CD4-positive, alpha-beta T cell treated with Interleukin-4 for 4 hours (primary cell): ENCODE measurements at regions not wholly inside any gene's neighbourhood (a gene's known extent, or its start where the extent isn't known, plus 50 kb on each side); places are given as distances from the start of the nearest gene placed in this dataset.
A peak's percentile ranks its signal among the peaks of the same experiment; 100 is the strongest.
"Not testable (repeated sequence)": the region's sequence is repeated elsewhere in the genome, so short reads cannot be mapped to it uniquely, and the experiment has no call there.

Experiments
- DNase-seq: peaks from one replicate; pipeline ENCODE4 v3.0.0-alpha.2; 2020

DNA sequence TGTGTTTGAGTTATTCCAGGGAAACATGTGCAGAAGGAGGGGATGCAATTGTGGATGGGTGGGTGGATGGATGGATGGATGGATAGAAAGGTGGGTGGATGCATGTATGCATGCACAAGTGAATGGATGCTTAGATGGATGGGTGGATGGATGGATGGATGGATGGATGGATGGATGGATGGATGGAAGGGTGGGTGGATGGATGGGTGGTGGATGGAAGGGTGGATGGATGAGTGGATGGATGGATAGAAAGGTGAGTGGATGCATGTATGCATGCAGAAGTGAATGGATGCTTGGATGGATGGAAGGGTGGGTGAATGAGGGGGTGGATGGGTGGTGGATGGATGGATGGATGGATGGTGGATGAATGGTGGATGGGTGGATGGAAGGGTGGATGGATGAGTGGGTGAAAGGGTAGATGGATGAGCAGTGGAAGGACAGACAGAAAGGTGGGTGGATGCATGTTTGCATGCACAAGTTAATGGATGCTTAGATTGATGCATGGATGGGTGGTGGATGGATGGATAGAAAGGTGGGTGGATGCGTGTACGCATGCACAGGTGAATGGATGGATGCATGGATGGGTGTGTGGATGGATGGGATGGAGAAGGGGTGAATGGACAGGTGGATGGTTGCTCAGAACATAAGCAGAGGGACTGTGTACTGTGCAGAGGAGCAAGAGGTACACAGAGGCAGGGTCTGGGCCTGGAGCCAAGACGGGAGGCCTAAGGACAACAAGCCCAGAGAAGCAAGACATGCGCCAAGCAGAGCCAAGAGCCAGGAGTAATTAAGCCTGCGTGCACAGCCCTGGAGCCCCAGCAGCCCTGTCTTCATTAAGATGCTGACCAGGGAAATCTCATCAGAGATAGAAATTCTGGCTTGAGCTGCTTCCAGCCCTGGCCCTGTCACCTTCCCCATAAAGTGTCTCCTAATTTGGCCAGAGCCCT is 84.6 kb upstream of the PPP1R26 start:
- DNase-seq = no peak

DNA sequence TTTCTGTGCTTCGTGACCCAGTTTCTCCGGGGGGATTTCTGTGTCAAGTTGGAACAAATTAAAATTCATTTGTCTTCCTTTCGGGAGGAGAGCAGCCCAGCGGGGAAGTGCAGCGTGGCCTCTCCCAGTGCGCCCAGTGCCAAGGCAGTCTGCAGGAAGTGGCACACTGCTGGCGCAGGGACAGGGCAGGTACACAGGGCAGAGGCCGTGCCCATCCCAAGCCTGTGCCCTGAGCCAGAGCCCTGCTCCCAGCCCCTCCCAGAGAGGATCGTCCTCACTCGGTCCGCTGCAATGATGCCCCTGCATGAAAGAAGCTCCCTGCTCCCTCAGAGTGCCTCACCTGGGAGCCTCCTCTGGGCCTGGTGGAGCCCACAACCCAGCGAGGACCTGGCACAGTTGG is 82.4 kb upstream of the PPP1R26 start:
- no peak for DNase-seq

DNA sequence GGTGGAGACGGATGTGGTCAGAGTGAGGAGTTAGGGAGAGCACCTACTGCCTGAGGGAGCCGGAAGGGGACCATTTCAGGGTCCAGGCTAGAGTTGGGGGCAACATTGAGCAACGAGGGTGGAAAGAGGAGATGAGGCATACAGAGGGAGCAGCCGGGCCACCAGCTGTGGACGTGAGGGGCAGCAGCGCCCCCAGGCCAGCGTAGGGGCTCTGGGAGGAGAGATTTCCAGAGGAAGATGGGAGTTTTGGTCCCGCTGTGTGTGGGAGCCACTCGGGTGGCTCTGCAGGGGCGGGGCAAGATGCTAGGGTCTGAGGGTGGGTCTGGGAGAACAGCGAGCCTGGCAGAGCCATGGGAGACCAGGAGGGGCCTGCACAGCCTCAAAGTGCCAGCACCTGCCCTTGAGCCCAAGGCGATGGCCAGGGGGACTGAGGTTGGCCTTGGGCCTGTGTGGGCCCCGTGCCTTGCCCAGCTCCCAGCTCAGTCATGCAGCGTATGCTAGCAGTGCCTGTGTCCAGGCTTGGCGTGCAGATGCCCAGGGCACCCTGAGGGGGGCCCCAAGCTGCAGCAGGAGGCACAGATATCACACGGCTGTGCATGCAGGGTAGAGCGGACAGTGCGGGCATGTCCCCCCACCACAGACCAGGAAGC is 80.5 kb upstream of the PPP1R26 start:
- DNase-seq = no peak

GRCh38 chr9:135400496-135400895 is 79.1 kb upstream of the PPP1R26 start:
- no peak for DNase-seq

GRCh38 chr9:135401218-135401617 is 78.4 kb upstream of the PPP1R26 start:
- no peak for DNase-seq

- no peak for DNase-seq
These were observed 77.4 kb upstream of the PPP1R26 start for GRCh38 chr9:135402048-135402738.

DNA sequence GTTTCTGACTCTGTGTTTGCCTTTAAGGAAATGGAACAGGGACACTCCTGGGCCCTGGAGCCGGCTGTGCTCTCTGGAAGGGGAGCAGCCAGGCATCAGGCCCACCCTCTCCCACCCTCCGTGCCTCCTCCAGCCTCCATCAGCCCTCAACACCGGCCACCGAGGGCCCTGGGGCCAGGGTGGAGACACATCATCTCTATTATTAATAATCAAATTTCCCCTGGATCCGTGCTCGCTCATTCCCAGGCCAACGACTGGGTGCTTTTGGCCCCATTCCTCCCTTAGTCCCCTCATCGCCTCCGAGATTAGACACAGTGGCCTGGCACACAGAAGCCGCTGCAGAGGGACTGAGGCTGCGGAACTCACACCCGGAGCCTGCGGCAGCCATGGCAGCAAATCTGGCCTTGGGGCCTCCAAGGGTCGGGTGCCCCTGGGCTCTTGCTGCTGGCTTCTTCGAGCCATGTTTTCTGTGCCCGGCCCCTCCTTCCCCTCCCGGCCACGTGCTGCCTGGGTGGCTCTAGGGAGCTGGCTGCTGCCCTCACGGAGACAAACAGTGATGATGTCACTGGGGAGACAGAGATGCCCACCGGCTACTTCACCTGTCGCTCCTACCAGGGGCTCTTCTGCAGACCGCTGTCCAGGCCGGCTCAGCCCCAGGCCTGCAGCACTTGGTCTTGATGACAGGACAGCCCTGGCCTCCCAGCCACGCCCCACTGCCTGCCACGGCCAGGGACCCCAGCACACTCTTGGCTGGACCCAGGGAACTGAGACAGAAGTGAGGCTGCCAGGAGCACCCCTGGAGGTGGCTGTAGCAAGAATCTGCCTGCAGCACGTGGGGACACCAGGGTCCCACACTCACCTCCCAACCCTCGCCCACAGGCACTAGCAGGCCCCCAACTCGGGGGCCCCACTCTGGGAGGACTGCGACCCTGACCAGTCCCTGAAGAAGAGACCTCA is 76.6 kb upstream of the PPP1R26 start:
- DNase-seq = no peak

GRCh38 chr9:135403733-135404450 is 75.7 kb upstream of the PPP1R26 start:
- no peak for DNase-seq

- no peak for DNase-seq
These were observed 75.0 kb upstream of the PPP1R26 start for GRCh38 chr9:135404451-135405144.

DNA sequence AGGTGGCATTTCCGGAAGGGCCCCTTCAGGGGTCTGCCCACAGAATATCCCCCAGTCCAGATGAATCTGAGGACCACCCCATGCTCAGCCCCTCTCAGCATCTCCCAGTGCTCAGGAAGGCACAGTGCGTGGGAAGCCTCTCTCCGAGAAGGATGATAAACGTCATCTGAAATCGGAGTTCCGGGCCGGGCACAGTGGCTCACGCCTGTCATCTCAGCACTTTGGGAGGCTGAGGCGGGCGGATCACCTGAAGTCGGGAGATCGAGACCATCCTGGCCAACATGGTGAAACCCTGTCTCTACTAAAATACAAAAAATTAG is 74.5 kb upstream of the PPP1R26 start:
- DNase-seq = not testable (repeated sequence)

GRCh38 chr9:135408476-135409254 is 70.9 kb upstream of the PPP1R26 start:
- no peak for DNase-seq

DNA sequence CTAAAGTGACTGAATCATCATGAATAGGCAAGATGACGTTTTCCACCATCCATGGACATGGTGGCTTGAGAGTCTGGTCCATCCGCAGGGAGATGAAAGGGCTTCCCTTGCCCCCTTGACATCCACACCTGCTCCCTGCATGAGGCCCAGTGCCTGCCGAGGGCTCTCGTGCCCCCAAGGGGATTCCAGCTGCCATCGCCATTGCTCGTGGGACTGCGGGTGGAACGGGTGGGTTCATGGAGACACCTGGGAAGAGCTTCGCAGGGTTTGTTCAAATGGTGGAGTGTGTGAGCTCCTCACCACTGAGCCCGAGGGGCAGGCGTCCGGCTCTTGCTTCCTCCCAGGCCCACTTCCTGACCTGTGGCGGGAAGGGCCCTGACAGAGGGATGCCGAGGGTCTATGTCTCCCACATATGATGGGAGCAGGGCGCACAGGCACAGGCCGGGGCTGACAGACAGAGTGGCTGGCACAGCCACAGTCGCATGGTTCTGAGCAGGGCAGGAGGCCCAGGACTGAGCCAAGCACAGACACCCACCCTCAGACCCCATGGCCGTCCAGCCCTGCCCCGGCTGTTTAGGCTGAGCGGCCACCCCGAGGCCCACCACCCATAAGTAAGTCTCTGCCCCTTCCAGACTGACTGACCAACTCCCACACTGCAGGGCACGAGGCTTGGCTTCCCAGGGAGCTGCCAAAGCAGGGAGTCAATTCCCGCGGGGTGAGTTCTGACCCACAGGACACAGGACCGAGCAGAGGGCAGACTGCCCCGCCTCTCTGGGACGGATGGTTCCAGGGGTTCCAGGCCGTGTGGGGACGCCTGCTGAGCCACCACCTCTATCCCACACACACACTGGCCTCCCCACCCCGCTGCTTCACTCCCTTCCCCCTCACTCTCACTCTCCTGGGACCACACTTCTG is 70.0 kb upstream of the PPP1R26 start:
- no peak for DNase-seq

DNA sequence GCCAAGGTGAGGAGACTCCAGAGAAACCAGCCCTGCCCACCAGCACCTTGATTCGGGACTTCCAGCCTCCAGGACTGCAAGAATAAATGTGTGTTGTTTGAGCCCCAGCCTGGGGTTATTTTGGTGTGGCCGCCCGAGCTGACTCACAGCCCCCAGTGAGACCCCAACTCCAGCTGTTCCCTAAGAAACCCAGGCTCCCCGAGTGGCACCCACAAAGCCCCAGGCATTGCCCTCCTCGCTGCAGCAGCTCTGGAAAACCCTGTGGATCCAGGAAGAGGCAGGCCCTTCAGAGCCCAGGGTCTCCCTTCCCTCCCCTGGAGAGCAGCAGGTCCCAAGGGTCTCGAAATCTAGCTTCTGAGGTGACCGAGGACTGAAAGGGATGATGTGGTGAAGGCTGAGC is 69.2 kb upstream of the PPP1R26 start:
- no peak for DNase-seq

GRCh38 chr9:135410831-135411473 is 68.6 kb upstream of the PPP1R26 start:
- DNase-seq = no peak

DNA sequence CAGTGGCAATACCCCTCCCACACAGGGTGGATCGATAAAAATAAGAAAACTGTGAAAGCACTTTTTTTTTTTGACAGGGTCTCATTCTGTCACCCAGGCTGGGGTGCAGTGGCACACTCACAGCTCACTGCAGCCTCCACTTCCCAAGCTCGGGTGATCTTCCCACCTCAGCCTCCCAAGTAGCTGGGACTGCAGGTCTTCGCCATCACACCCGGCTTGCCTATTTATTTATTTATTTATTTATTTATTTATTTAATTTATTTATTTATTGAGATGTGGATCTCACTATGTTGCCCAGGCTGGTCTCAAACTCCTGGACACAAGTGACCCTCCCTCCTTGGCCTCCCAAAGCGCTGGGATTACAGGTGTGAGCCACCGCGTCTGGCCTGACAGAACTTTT is 68.0 kb upstream of the PPP1R26 start:
- not testable (repeated sequence) for DNase-seq

DNA sequence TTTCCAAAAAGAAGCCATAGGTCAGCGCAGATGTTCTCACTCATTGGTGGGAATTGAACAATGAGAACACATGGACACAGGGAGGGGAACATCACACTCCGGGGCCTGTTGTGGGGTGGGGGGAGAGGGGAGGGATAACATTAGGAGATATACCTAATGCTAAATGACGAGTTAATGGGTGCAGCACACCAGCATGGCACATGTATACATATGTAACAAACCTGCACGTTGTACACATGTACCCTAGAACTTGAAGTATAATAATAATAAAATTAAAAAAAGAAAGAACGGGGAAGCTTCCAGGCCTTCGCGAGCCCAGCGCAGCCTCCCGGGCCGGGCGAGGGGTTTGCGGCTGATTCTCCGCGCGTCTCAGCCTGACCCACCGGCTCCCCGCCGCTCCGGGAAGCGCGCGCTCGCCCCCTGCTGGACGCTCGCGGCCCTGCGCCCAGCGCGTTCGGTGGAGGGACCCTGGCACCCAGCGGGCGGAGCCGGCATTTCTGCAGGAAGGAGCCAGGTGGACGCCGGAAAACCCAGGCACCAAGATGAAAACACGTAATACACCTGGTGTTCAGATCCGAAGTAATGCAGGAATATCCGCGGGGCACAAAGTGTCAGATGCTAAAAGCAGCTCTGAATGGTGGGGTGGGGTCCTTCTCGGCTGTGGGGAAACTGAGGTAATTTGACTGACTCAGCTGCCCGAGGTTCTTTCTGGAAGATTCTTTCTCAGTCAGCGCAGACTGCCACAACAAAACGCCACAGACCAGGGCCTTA is 67.1 kb upstream of the PPP1R26 start:
- peak; percentile 45 for DNase-seq

DNA sequence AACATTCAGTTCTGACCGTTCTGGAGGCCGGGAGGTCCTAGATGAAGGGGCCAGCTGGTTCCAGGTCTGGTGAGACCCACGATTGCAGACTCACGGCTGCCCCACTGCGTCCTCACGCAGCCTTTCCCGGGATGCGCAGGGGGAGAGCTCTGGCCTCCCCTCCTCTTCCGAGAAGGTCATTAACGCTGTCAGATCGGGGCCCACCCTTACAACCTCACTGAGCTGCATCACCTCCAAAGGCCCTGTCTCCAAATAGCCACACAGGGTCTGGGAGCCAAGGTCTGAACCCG is 66.6 kb upstream of the PPP1R26 start:
- no peak for DNase-seq

DNA sequence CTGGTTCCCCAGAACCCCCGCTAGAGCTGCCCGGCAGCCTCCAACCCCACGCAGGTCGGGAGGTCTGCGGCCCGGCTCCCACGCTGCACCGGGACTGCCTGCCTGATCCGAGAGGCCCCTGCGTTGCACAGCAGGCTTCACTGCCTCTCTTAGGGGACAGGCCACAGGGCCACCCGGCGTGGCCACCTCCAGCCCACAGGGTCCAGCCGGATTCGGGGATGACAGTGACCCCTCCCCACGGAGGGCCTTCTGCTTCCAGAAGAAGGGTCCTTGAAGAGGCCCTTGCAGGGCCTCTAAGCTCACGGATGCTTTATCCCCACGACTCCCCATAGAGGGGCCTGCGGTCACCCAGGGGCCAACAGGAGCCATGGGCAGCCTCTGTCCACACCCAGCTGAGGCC is 66.1 kb upstream of the PPP1R26 start:
- DNase-seq = no peak
